ENCODE measurements at regions not wholly inside any gene's neighbourhood (a gene's known extent, or its start where the extent isn't known, plus 50 kb on each side); places are given as distances from the start of the nearest gene placed in this dataset.

DNA sequence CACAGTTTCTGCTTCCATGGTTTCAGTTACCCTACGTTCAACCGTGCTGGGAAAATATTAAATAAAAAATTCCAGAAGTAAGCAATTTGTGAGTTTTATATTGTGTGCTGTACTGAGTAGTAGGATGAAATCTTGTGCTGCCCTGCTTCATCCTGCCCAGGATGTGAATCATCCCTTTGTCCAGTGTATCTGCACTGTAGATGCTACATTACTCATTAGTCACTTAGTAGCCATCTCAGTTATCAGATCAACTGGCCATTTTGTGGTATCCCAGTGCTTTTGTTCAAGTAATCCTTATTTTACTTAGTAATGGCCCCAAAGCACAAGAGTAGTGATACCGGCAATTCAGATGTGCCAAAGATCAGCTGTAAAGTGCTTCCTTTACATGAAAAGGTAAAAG is 97.9 kb downstream of the COX18 start:
- no peak overlapping the region for H3K27ac ChIP-seq (ENCODE audit: extremely low read depth, low read depth, low read length)
- no peaks in the 10 kb centered on the region for H3K27me3 ChIP-seq (ENCODE audit: control insufficient read depth in 2 of 2, insufficient read depth in 2 of 2, low read length in 2 of 2)
- FAIRE-seq (no peak), DNase-seq (ENCODE audit: extremely low read depth in 1 of 4, low spot score in 3 of 4) (peak in 1 of 4 experiments; percentile 4), ATAC-seq (no peak)
- no peak overlapping the region for H3K9ac ChIP-seq (ENCODE audit: insufficient read depth in 1 of 2, low read depth in 2 of 2, low read length in 2 of 2)
- H2AFZ ChIP-seq (ENCODE audit: low read depth, low read length) = no peak overlapping the region
- CTCF ChIA-PET (ENCODE audit: low intra/inter-chr PET ratio) = no interaction called here
- H3K9me3 ChIP-seq (replicated peaks; ENCODE audit: control insufficient read depth, insufficient read depth, low read depth, low read length) = no peaks in the 10 kb centered on the region
- no peaks in the 10 kb centered on the region for H3K36me3 ChIP-seq (ENCODE audit: control insufficient read depth, insufficient read depth, low read length)
- POLR2A ChIA-PET = interaction anchor here (0.6 kb wide), 1 partner anchor 18 kb away, joined by 3 read pairs; no protein-coding TSS in a partner anchor
- intact Hi-C loops (cut with micrococcal nuclease) = no loop called here
- no peaks in the 10 kb centered on the region for H3K79me2 ChIP-seq (ENCODE audit: control insufficient read depth, insufficient read depth, low read length)
- 0% methylated on average over 3 of the region's 3 CpGs for WGBS (ENCODE audit: insufficient coverage, low coverage, missing lambda C conversion rate)
- H3K9me1 ChIP-seq (ENCODE audit: control insufficient read depth, insufficient read depth, low read length) = no peaks in the 10 kb centered on the region
- TF ChIP-seq JUND (IDR thresholded peaks at IDR 0.05; ENCODE audit: borderline replicate concordance, low read depth, low read length) = 0 out of 2 replicates have a peak, but pooled peaks have one; percentile 15
- no peak for TF ChIP-seq JUND (tag; IDR thresholded peaks at IDR 0.05; ENCODE audit: borderline replicate concordance, low read depth, low read length)
- TF ChIP-seq, protein P1, sequence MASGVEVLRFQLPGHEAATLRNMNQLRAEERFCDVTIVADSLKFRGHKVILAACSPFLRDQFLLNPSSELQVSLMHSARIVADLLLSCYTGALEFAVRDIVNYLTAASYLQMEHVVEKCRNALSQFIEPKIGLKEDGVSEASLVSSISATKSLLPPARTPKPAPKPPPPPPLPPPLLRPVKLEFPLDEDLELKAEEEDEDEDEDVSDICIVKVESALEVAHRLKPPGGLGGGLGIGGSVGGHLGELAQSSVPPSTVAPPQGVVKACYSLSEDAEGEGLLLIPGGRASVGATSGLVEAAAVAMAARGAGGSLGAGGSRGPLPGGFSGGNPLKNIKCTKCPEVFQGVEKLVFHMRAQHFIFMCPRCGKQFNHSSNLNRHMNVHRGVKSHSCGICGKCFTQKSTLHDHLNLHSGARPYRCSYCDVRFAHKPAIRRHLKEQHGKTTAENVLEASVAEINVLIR (CRISPR knock-in tag; IDR thresholded peaks at IDR 0.05) = no peak
- peak; percentile 96 for TF ChIP-seq FOSL1 (tag; conservative IDR thresholded peaks at IDR 0.05)
- TF ChIP-seq, protein P2, sequence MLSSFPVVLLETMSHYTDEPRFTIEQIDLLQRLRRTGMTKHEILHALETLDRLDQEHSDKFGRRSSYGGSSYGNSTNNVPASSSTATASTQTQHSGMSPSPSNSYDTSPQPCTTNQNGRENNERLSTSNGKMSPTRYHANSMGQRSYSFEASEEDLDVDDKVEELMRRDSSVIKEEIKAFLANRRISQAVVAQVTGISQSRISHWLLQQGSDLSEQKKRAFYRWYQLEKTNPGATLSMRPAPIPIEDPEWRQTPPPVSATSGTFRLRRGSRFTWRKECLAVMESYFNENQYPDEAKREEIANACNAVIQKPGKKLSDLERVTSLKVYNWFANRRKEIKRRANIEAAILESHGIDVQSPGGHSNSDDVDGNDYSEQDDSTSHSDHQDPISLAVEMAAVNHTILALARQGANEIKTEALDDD (IDR thresholded peaks at IDR 0.05) = peak; percentile 71
- TF ChIP-seq, protein P3, sequence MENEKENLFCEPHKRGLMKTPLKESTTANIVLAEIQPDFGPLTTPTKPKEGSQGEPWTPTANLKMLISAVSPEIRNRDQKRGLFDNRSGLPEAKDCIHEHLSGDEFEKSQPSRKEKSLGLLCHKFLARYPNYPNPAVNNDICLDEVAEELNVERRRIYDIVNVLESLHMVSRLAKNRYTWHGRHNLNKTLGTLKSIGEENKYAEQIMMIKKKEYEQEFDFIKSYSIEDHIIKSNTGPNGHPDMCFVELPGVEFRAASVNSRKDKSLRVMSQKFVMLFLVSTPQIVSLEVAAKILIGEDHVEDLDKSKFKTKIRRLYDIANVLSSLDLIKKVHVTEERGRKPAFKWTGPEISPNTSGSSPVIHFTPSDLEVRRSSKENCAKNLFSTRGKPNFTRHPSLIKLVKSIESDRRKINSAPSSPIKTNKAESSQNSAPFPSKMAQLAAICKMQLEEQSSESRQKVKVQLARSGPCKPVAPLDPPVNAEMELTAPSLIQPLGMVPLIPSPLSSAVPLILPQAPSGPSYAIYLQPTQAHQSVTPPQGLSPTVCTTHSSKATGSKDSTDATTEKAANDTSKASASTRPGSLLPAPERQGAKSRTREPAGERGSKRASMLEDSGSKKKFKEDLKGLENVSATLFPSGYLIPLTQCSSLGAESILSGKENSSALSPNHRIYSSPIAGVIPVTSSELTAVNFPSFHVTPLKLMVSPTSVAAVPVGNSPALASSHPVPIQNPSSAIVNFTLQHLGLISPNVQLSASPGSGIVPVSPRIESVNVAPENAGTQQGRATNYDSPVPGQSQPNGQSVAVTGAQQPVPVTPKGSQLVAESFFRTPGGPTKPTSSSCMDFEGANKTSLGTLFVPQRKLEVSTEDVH (IDR thresholded peaks at IDR 0.05; ENCODE audit: low read depth, partially characterized antibody) = no peak
- TF ChIP-seq SOX6 (IDR thresholded peaks at IDR 0.05) = 0 out of 2 replicates have a peak, but pooled peaks have one; percentile 22
- in situ Hi-C loops (cut with MboI) = no loop called here
- no peaks in the 10 kb centered on the region for H4K20me1 ChIP-seq (replicated peaks; ENCODE audit: control insufficient read depth, insufficient read depth, low read length)
- no peak overlapping the region for H3K4me3 ChIP-seq
- no TSS peak for BruUV-seq (replicated peaks)
- no peak overlapping the region for H3K4me2 ChIP-seq (ENCODE audit: insufficient read depth, low read length)
- H3K4me1 ChIP-seq (replicated peaks in 1 of 2; ENCODE audit: control insufficient read depth in 2 of 2, insufficient read depth in 2 of 2, low read length in 2 of 2) = no peaks in the 10 kb centered on the region; a peak in 1 of 5 replicates
